GM19193 (cell line): ENCODE measurements at regions not wholly inside any gene's neighbourhood (a gene's known extent, or its start where the extent isn't known, plus 50 kb on each side); places are given as distances from the start of the nearest gene placed in this dataset.

Experiments
- POLR2A ChIP-seq: IDR thresholded peaks from 4 replicates; pipeline ENCODE4 v1.6.1; 2011; ENCODE audit not compliant: insufficient read depth, insufficient read length; ENCODE audit errors: extremely low read depth

GRCh38 chr7:155191901-155192478, 105.7 kb upstream of the INSIG1 start:
- TF ChIP-seq POLR2A = no peak

- TF ChIP-seq POLR2A = no peak
Measured at GRCh38 chr7:155192961-155193640, 104.6 kb upstream of the INSIG1 start.

- TF ChIP-seq POLR2A = no peak
Measured at GRCh38 chr7:155193716-155194115, 104.0 kb upstream of the INSIG1 start.

- TF ChIP-seq POLR2A = no peak
Measured at GRCh38 chr7:155194382-155195140, 103.1 kb upstream of the INSIG1 start.

GRCh38 chr7:155195939-155196523, 101.6 kb upstream of the INSIG1 start:
- TF ChIP-seq POLR2A = no peak

GRCh38 chr7:155198196-155198892, 99.3 kb upstream of the INSIG1 start:
- TF ChIP-seq POLR2A = no peak

- no peak for TF ChIP-seq POLR2A
Measured at GRCh38 chr7:155198901-155199845, 98.5 kb upstream of the INSIG1 start.

- no peak for TF ChIP-seq POLR2A
Measured at GRCh38 chr7:155201325-155202087, 96.2 kb upstream of the INSIG1 start.

- TF ChIP-seq POLR2A = no peak
Measured at GRCh38 chr7:155202106-155202871, 95.4 kb upstream of the INSIG1 start.

GRCh38 chr7:155203059-155203881, 94.4 kb upstream of the INSIG1 start:
- TF ChIP-seq POLR2A = no peak

GRCh38 chr7:155203882-155204691, 93.6 kb upstream of the INSIG1 start:
- no peak for TF ChIP-seq POLR2A
